ENCODE measurements at regions not wholly inside any gene's neighbourhood (a gene's known extent, or its start where the extent isn't known, plus 50 kb on each side); places are given as distances from the start of the nearest gene placed in this dataset.
A peak's percentile ranks its signal among the peaks of the same experiment; 100 is the strongest.

- Histone ChIP-seq H3K4me1 (ENCODE audit: low read depth) (peaks cover 34% of the 10 kb centered on the region), H3K9me3 (ENCODE audit: low read depth) (no peaks in the 10 kb centered on the region), H3K4me3 (no peak overlapping the region), H3K27ac (no peak overlapping the region), H3K27me3 (no peaks in the 10 kb centered on the region), H3K36me3 (no peaks in the 10 kb centered on the region)
- DNase-seq (ENCODE audit: low read depth in 1 of 2, low spot score in 1 of 2) = no peak
- TF ChIP-seq CTCF (IDR thresholded peaks at IDR 0.05; ENCODE audit: low read depth, low read length) = no peak
These were observed 67.1 kb upstream of the PPP2R5A start for GRCh38 chr1:212218065-212218464.

- H3K4me3 ChIP-seq = no peak overlapping the region
- no peaks in the 10 kb centered on the region for H3K9me3 ChIP-seq (ENCODE audit: low read depth)
- peak overlapping the region; percentile 88 for H3K27ac ChIP-seq
- no peaks in the 10 kb centered on the region for H3K27me3 ChIP-seq
- no peak for TF ChIP-seq CTCF (IDR thresholded peaks at IDR 0.05; ENCODE audit: low read depth, low read length)
- no peaks in the 10 kb centered on the region for H3K36me3 ChIP-seq
- DNase-seq (ENCODE audit: low read depth in 1 of 2, low spot score in 1 of 2) = peak in 1 of 2 donors; percentile 85
- H3K4me1 ChIP-seq (ENCODE audit: low read depth) = peaks cover 34% of the 10 kb centered on the region
These were observed 66.3 kb upstream of the PPP2R5A start for GRCh38 chr1:212218911-212219310.

GRCh38 chr1:212219679-212220463 is 65.3 kb upstream of the PPP2R5A start:
- Histone ChIP-seq H3K9me3 (ENCODE audit: low read depth) (no peaks in the 10 kb centered on the region), H3K4me1 (ENCODE audit: low read depth) (peaks cover 31% of the 10 kb centered on the region), H3K27ac (peak overlapping the region; percentile 88), H3K36me3 (no peaks in the 10 kb centered on the region), H3K27me3 (no peaks in the 10 kb centered on the region), H3K4me3 (no peak overlapping the region)
- TF ChIP-seq CTCF (IDR thresholded peaks at IDR 0.05; ENCODE audit: low read depth, low read length) = no peak
- DNase-seq (ENCODE audit: low read depth in 1 of 2, low spot score in 1 of 2) = peak; percentile 50 to 70

- H3K36me3 ChIP-seq = no peaks in the 10 kb centered on the region
- peak in 1 of 2 donors; percentile 71 for DNase-seq (ENCODE audit: low read depth in 1 of 2, low spot score in 1 of 2)
- no peak overlapping the region for H3K27ac ChIP-seq
- peaks cover 48% of the 10 kb centered on the region for H3K4me1 ChIP-seq (ENCODE audit: low read depth)
- no peak overlapping the region for H3K4me3 ChIP-seq
- no peak for TF ChIP-seq CTCF (IDR thresholded peaks at IDR 0.05; ENCODE audit: low read depth, low read length)
- H3K27me3 ChIP-seq = no peaks in the 10 kb centered on the region
- no peaks in the 10 kb centered on the region for H3K9me3 ChIP-seq (ENCODE audit: low read depth)
These were observed 63.4 kb upstream of the PPP2R5A start for GRCh38 chr1:212221801-212222200.

- H3K27ac ChIP-seq = no peak overlapping the region
- no peak for DNase-seq (ENCODE audit: low read depth in 1 of 2, low spot score in 1 of 2)
- peaks cover 35% of the 10 kb centered on the region for H3K4me1 ChIP-seq (ENCODE audit: low read depth)
- no peak overlapping the region for H3K4me3 ChIP-seq
- H3K9me3 ChIP-seq (ENCODE audit: low read depth) = no peaks in the 10 kb centered on the region
- H3K27me3 ChIP-seq = no peaks in the 10 kb centered on the region
- no peak for TF ChIP-seq CTCF (IDR thresholded peaks at IDR 0.05; ENCODE audit: low read depth, low read length)
- no peaks in the 10 kb centered on the region for H3K36me3 ChIP-seq
These were observed 61.1 kb upstream of the PPP2R5A start for GRCh38 chr1:212224102-212224501.

Data from cardiac muscle cell (in vitro differentiated cells and primary cell).